ENCODE measurements at regions not wholly inside any gene's neighbourhood (a gene's known extent, or its start where the extent isn't known, plus 50 kb on each side); places are given as distances from the start of the nearest gene placed in this dataset.
A peak's percentile ranks its signal among the peaks of the same experiment; 100 is the strongest.

GRCh38 chr9:19925674-19926503 lies 137.1 kb upstream of the SLC24A2 start:
- no peak overlapping the region for H4K91ac ChIP-seq (ENCODE audit: insufficient read depth, low read depth, low read length)
- intact Hi-C loops (cut with micrococcal nuclease) (loop anchor here (1.0 to 10.0 kb wide), 6 partner anchors 430 to 1185 kb away; no protein-coding TSS in a partner anchor), dilution Hi-C loops (cut with HindIII; ENCODE audit: low sequenced_read_pairs, unreplicated experiment) (no loop called here), in situ Hi-C loops (cut with MboI; ENCODE audit: low sequenced_read_pairs) (loop anchor here (5.0 to 10.0 kb wide), 4 partner anchors 429 to 1189 kb away; no protein-coding TSS in a partner anchor)
- peak overlapping the region; percentile 53; the same call in 1 of the 2 replicates for H2BK20ac ChIP-seq (ENCODE audit: low read depth, low read length)
- H2BK15ac ChIP-seq (ENCODE audit: low read depth, low read length), result peak overlapping the region; percentile 39; the same call in 1 of the 3 replicates
- no TSS peak for BruUV-seq (replicated peaks)
- H3K9ac ChIP-seq (ENCODE audit: low read depth, low read length), result peak overlapping the region; percentile 69
- H4K20me1 ChIP-seq (ENCODE audit: insufficient read depth, low read length), result no peaks in the 10 kb centered on the region
- peak overlapping the region; percentile 97 for H3K4me2 ChIP-seq (ENCODE audit: low read depth, low read length)
- peak overlapping the region; percentile 51; the same call in 1 of the 2 replicates for H4K5ac ChIP-seq (ENCODE audit: low read depth, low read length)
- ATAC-seq (ENCODE audit: low read depth), result peak; percentile 98
- H3K56ac ChIP-seq (ENCODE audit: extremely low read depth, insufficient read depth, low read length), result no peak overlapping the region
- H3K27me3 ChIP-seq (ENCODE audit: control insufficient read depth, insufficient read depth, low read length), result peaks cover 15% of the 10 kb centered on the region
- H3K14ac ChIP-seq (replicated peaks; ENCODE audit: low read depth, low read length), result 0 out of 2 replicates have a peak overlapping the region, but pooled peaks have one; percentile 39
- CTCF ChIA-PET, result interaction anchor here (0.8 to 1.1 kb wide), 2 partner anchors 1031 to 1186 kb away, joined by 3 to 4 read pairs; no protein-coding TSS in a partner anchor
- H3K23ac ChIP-seq (ENCODE audit: low read depth, low read length), result peak overlapping the region; percentile 43; the same call in 1 of the 2 replicates
- 0 out of 2 replicates have a peak overlapping the region, but pooled peaks have one; percentile 49 for H3K18ac ChIP-seq (ENCODE audit: low read depth, low read length)
- POLR2A ChIA-PET (ENCODE audit: unreplicated experiment), result no interaction called here
- peak overlapping the region; percentile 70 for H2BK120ac ChIP-seq (ENCODE audit: low read depth, low read length)
- no peak overlapping the region for H2AK5ac ChIP-seq (ENCODE audit: low read depth, low read length)
- H3K27ac ChIP-seq (ENCODE audit: insufficient read depth, low read length), result no peak overlapping the region
- H2AFZ ChIP-seq (replicated peaks; ENCODE audit: low read length, poor library complexity), result peak overlapping the region; percentile 90
- no peaks in the 10 kb centered on the region for H3K36me3 ChIP-seq (ENCODE audit: control insufficient read depth, insufficient read depth, low read length)
- no peaks in the 10 kb centered on the region for H3K9me3 ChIP-seq (ENCODE audit: control insufficient read depth, insufficient read depth, low read length)
- H3K4me3 ChIP-seq (ENCODE audit: insufficient read depth, low read depth, low read length), result peak overlapping the region; percentile 56
- 7% methylated on average over 8 of the region's 20 CpGs; no CpG with 5 or more reads in 1 of the 2 experiments for WGBS, 2 experiments (ENCODE audit: extremely low coverage in 2 of 2, insufficient read length in 1 of 2)
- H3K4ac ChIP-seq (ENCODE audit: low read depth, low read length), result no peak overlapping the region
- no peaks in the 10 kb centered on the region for H3K9me1 ChIP-seq (ENCODE audit: insufficient read depth, low read length)
- peak; percentile 68 for DNase-seq
- no peaks in the 10 kb centered on the region for H3K4me1 ChIP-seq (ENCODE audit: control insufficient read depth, insufficient read depth, low read length)
- H2BK5ac ChIP-seq (ENCODE audit: low read depth, low read length, poor library complexity, severe bottlenecking), result no peak overlapping the region
- peak overlapping the region in 1 of 2 experiments; percentile 61; a peak in 1 of 4 replicates for H4K8ac ChIP-seq (ENCODE audit: low read depth in 2 of 2, low read length in 2 of 2)
- peak overlapping the region; percentile 42 for H2AK9ac ChIP-seq (replicated peaks; ENCODE audit: low read depth, low read length, poor library complexity)
- no peaks in the 10 kb centered on the region for H3K79me1 ChIP-seq (ENCODE audit: low read depth in 1 of 2, low read length in 2 of 2)
- TF ChIP-seq MAZ (IDR thresholded peaks at IDR 0.05; ENCODE audit: borderline replicate concordance, low read depth, low read length) (peak; percentile 33; the same call in 1 of the 2 replicates), POLR2A (IDR thresholded peaks at IDR 0.05; ENCODE audit: low read depth, low read length) (0 out of 2 replicates have a peak, but pooled peaks have one; percentile 29), NFE2L2 (IDR thresholded peaks at IDR 0.05; ENCODE audit: low read depth, low read length) (no peak), RAD21 (IDR thresholded peaks at IDR 0.05; ENCODE audit: low read length) (peak; percentile 98), FOS (IDR thresholded peaks at IDR 0.05; ENCODE audit: low read depth, low read length) (no peak), CTCF (conservative IDR thresholded peaks at IDR 0.05; ENCODE audit: low read depth, low read length) (peak; percentile 96), RFX5 (IDR thresholded peaks at IDR 0.05; ENCODE audit: low read depth, low read length) (no peak), ELK1 (IDR thresholded peaks at IDR 0.05; ENCODE audit: borderline replicate concordance, low read depth, low read length) (no peak), CEBPB (IDR thresholded peaks at IDR 0.05; ENCODE audit: low read depth, low read length) (0 out of 2 replicates have a peak, but pooled peaks have one; percentile 10), USF2 (IDR thresholded peaks at IDR 0.05; ENCODE audit: low read depth, low read length) (no peak), SMC3 (IDR thresholded peaks at IDR 0.05; ENCODE audit: low read depth, low read length) (peak; percentile 86), CHD1 (IDR thresholded peaks at IDR 0.05; ENCODE audit: low read depth, low read length) (no peak), MAFK (IDR thresholded peaks at IDR 0.05; ENCODE audit: low read depth, low read length) (no peak)
